HUES48 (cell line): ENCODE measurements at regions not wholly inside any gene's neighbourhood (a gene's known extent, or its start where the extent isn't known, plus 50 kb on each side); places are given as distances from the start of the nearest gene placed in this dataset.
"Not testable (repeated sequence)": the region's sequence is repeated elsewhere in the genome, so short reads cannot be mapped to it uniquely, and the experiment has no call there.

ENCODE experiments used
- H3K27ac ChIP-seq: one replicate; pipeline ENCODE4 v1.7.0; 2013; ENCODE audit warnings: low read depth, low read length, inconsistent platforms
- H3K27me3 ChIP-seq: 2 replicates; pipeline ENCODE4 v1.6.1; 2013; ENCODE audit warnings: mild to moderate bottlenecking, low read length; ENCODE audit not compliant: control insufficient read depth, insufficient read depth
- H3K36me3 ChIP-seq: 2 replicates; pipeline ENCODE4 v1.6.1; 2013; ENCODE audit warnings: low read length; ENCODE audit not compliant: control insufficient read depth, insufficient read depth
- H3K4me1 ChIP-seq: 2 replicates; pipeline ENCODE4 v1.6.1; 2013; ENCODE audit warnings: mild to moderate bottlenecking, low read length; ENCODE audit not compliant: control insufficient read depth, insufficient read depth
- H3K4me3 ChIP-seq: 2 replicates; pipeline ENCODE4 v1.5.1; 2013; ENCODE audit warnings: mild to moderate bottlenecking, low read depth, low read length
- H3K9ac ChIP-seq: 2 replicates; pipeline ENCODE4 v1.6.1; 2013; ENCODE audit warnings: mild to moderate bottlenecking, low read depth, low read length, moderate library complexity
- H3K9me3 ChIP-seq: 2 replicates; pipeline ENCODE4 v1.6.1; 2013; ENCODE audit warnings: low read length; ENCODE audit not compliant: control insufficient read depth, insufficient read depth

GRCh38 chr20:48039514-48039913, 254.2 kb upstream of the SULF2 start:
- no peaks in the 10 kb centered on the region for H3K36me3 ChIP-seq
- no peak overlapping the region for H3K9ac ChIP-seq
- H3K27ac ChIP-seq: no peak overlapping the region

GRCh38 chr20:48038713-48039112, 253.4 kb upstream of the SULF2 start:
- Histone ChIP-seq H3K9ac (no peak overlapping the region), H3K27me3 (no peaks in the 10 kb centered on the region), H3K4me1 (no peaks in the 10 kb centered on the region), H3K36me3 (no peaks in the 10 kb centered on the region), H3K9me3 (0 out of 2 replicates have a peak, but pooled peaks cover 2% of the 10 kb centered on the region), H3K27ac (no peak overlapping the region), H3K4me3 (no peak overlapping the region)

More at GRCh38 chr20:48039514-48039913, 254.2 kb upstream of the SULF2 start:
- Histone ChIP-seq H3K4me1 (no peaks in the 10 kb centered on the region), H3K27me3 (no peaks in the 10 kb centered on the region), H3K4me3 (no peak overlapping the region), H3K9me3 (0 out of 2 replicates have a peak, but pooled peaks cover 2% of the 10 kb centered on the region)

GRCh38 chr20:48037798-48038197, 252.5 kb upstream of the SULF2 start:
- not testable (repeated sequence) for H3K27ac ChIP-seq, H3K9me3 ChIP-seq, H3K9ac ChIP-seq, H3K36me3 ChIP-seq, H3K4me3 ChIP-seq, H3K4me1 ChIP-seq, H3K27me3 ChIP-seq

DNA sequence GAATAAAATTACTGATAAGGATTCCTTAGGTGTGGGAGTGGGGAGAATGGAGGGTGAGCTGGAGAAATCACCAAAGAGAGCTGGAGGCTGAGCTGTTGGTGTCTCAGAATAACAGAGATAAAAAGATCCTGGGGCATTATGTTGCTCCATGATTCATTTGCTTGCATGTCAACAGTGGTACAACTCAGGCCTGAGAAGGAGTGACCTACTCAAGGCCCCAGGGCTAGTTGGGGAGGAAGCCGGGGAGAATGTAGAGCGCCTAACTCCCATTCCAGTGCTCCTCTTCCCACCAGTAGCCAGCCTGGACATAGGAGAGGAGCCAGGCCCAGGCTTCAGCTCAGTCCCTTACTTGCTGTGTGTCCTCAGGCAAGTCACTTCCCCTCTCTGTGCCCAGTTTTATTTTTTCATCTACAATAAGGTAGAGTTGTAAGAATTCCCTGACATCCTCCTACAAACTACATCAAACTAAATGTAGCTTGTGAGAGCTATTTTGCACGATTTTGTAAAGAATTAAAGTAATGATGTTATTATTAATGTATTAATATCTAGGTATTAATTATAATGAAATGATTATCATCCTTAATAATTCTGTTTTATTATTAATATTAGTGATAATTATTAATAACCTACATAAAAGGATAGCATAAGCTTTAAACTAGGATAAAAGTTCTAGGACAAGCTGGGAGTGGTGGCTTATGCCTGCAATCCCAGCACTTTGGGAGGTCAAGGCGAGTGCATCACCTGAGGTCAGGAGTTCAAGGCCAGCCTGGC, 250.9 kb upstream of the SULF2 start:
- H3K9ac ChIP-seq: no peak overlapping the region
- no peak overlapping the region for H3K27ac ChIP-seq

DNA sequence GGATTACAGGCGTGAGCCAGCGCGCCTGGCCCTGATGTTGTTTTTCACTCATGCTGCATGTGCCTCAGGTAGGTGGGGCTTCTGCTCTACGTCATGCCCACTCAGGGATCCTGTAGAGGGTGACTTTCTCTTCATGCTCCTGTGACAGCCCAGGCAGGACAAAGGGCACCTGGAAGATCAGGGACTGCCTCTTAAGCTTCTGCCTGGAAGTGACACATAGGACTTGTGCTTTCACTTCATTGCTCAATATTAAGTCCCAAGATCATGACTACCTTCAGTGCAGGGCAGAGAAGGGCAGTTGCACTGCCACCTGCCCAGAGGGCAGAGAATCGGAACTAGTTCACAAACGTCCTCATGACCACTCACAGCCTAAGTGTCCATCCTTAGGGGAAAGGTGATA, 249.5 kb upstream of the SULF2 start:
- no peak overlapping the region for H3K9ac ChIP-seq
- no peak overlapping the region for H3K27ac ChIP-seq
- 0 out of 2 replicates have a peak, but pooled peaks cover 2% of the 10 kb centered on the region for H3K9me3 ChIP-seq
- H3K4me3 ChIP-seq: no peak overlapping the region
- H3K4me1 ChIP-seq: no peaks in the 10 kb centered on the region
- H3K27me3 ChIP-seq: no peaks in the 10 kb centered on the region
- no peaks in the 10 kb centered on the region for H3K36me3 ChIP-seq

More for the DNA sequence above, 250.9 kb upstream of the SULF2 start:
- Histone ChIP-seq H3K4me3 (no peak overlapping the region), H3K36me3 (no peaks in the 10 kb centered on the region), H3K9me3 (0 out of 2 replicates have a peak, but pooled peaks cover 2% of the 10 kb centered on the region), H3K27me3 (no peaks in the 10 kb centered on the region), H3K4me1 (no peaks in the 10 kb centered on the region)

- H3K4me3 ChIP-seq, H3K27ac ChIP-seq, H3K4me1 ChIP-seq, H3K9me3 ChIP-seq, H3K27me3 ChIP-seq, H3K36me3 ChIP-seq, H3K9ac ChIP-seq: not testable (repeated sequence)
Measured at GRCh38 chr20:48033005-48033404, 247.7 kb upstream of the SULF2 start.

- Histone ChIP-seq H3K27me3 (no peaks in the 10 kb centered on the region), H3K9ac (no peak overlapping the region), H3K4me1 (no peaks in the 10 kb centered on the region), H3K36me3 (no peaks in the 10 kb centered on the region), H3K9me3 (no peaks in the 10 kb centered on the region), H3K27ac (no peak overlapping the region), H3K4me3 (no peak overlapping the region)
Measured at GRCh38 chr20:48031122-48031521, 245.8 kb upstream of the SULF2 start.

GRCh38 chr20:48026981-48027592, 241.8 kb upstream of the SULF2 start:
- no peak overlapping the region for H3K4me3 ChIP-seq
- H3K27me3 ChIP-seq: no peaks in the 10 kb centered on the region
- H3K36me3 ChIP-seq: no peaks in the 10 kb centered on the region
- no peak overlapping the region for H3K9ac ChIP-seq
- peaks cover 7% of the 10 kb centered on the region; the same call in 1 of the 2 replicates for H3K4me1 ChIP-seq
- no peak overlapping the region for H3K27ac ChIP-seq
- H3K9me3 ChIP-seq: no peaks in the 10 kb centered on the region

DNA sequence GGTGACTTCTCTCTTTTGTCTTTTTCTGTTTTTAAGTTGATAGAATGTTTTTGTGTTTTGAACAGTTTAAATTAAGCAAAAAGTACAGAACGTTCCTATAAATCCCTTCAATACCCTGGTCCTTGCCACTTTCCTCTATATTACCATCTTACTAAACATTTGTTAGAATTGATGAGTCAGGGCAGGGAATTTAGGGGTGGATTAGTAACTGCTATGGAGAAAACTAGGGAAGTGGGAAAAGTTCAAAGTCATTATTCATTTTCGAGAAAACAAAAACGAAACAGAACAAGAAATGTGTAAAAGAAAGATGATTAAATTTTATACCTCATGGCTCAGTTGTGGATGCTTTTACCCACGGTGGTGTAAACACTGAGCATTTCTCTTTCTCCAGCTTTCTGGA, 240.4 kb upstream of the SULF2 start:
- no peaks in the 10 kb centered on the region for H3K9me3 ChIP-seq
- H3K27me3 ChIP-seq: no peaks in the 10 kb centered on the region
- H3K36me3 ChIP-seq: no peaks in the 10 kb centered on the region
- peaks cover 7% of the 10 kb centered on the region; the same call in 1 of the 2 replicates for H3K4me1 ChIP-seq
- no peak overlapping the region for H3K4me3 ChIP-seq
- H3K27ac ChIP-seq: no peak overlapping the region
- no peak overlapping the region for H3K9ac ChIP-seq

DNA sequence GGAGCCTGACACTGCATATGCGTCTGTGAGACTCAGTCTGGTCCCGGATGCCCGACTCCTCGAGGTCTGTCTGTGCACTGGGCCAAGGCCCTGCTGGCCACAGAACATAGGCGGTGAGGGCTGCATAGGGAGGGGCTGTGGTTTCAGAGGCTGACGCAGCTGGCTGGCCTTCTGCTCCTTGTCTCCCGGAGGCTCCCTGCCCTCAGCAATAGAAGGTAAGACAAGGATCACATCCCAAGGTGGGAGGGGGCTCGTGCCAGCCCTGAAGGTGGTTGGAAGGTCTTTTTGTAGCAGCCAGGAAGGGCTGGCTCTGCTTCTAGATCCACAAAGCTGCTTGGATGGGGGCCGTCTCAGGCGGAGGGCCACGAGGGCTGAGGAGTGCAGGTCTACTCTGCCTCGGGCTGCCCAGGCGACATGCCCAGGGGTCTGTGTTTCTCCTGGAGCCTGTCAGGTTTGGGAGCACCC, 239.8 kb upstream of the SULF2 start:
- Histone ChIP-seq H3K4me1 (peaks cover 7% of the 10 kb centered on the region; the same call in 1 of the 2 replicates), H3K9me3 (no peaks in the 10 kb centered on the region), H3K4me3 (no peak overlapping the region), H3K27me3 (no peaks in the 10 kb centered on the region), H3K9ac (no peak overlapping the region), H3K36me3 (no peaks in the 10 kb centered on the region), H3K27ac (no peak overlapping the region)

GRCh38 chr20:48024539-48024938, 239.3 kb upstream of the SULF2 start:
- Histone ChIP-seq H3K4me3 (no peak overlapping the region), H3K27ac (no peak overlapping the region)

More at GRCh38 chr20:48024539-48024938, 239.3 kb upstream of the SULF2 start:
- Histone ChIP-seq H3K36me3 (no peaks in the 10 kb centered on the region), H3K27me3 (no peaks in the 10 kb centered on the region), H3K9me3 (no peaks in the 10 kb centered on the region), H3K4me1 (peaks cover 7% of the 10 kb centered on the region; the same call in 1 of the 2 replicates), H3K9ac (no peak overlapping the region)
